Pulmonary artery endothelial cell (primary cell): ENCODE measurements at regions not wholly inside any gene's neighbourhood (a gene's known extent, or its start where the extent isn't known, plus 50 kb on each side); places are given as distances from the start of the nearest gene placed in this dataset.
"Not testable (repeated sequence)": the region's sequence is repeated elsewhere in the genome, so short reads cannot be mapped to it uniquely, and the experiment has no call there.

Experiments used
- DNase-seq: peaks from one replicate; pipeline ENCODE4 v3.0.0-alpha.2; 2011; ENCODE audit warnings: low read depth, low spot score

DNA sequence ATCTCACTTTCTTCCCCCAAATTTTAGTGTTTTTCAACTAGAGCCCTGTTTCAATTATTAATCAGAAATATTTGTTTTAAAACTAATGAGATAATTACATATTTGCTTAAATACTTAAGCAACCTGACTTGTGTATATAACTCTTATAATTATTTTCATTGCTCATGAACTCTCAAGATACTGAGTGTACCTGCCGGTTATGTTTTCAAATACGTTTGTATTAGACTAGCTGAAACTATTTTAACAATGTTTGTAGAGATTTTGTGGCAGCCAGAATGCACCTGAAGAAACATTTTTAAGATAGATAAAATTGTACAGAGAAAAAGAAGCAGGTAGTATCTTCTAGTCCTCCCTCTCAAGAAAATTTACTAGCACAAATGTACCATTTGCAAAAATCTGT, 140.6 kb upstream of the CXADR start:
- no peak for DNase-seq

DNA sequence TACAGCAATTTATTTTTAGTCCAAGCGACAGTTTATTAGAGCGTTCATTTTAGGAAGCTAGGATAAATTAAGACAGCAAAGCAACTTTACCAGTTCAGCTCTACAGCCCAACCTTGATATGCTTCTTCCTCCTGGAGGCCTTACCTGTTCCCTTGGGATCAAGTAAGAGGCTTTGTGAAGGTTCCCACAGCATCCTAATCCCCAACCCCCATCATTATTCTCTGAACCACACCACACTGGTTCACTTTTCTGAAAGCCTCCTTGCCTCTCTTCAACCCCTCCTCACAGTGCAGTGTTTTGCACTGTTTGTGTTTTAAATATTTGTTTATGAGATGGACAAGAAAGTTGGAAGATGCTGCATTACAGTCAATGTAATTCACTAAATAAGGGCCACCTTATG, 126.3 kb upstream of the CXADR start:
- DNase-seq: no peak

DNA sequence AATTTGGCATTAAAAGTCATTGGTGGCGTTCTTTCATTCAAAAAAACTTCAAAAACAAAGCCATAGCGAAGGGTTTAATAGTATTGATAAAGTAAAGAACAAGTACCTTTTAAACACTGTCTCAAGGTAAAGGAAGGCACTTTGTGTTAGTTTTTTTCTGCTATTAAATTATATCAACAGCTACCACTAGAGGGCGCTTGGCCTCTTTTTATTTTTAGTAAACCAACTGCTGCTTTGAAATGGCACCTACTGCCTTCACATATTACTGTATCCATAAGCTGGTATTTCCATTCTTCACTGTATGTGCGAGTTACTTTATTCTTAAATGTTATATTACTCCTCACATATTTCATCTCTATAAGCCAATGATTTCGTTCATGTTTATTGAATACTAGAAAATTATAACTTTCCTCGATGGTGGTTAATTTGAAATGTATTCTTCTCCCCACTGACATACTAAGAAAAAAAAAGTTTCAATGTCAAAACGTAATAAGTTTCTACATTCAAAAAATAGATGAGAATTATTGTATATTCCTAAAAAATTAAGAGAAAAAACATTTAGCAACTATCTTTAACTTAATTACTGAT, 125.7 kb upstream of the CXADR start:
- DNase-seq: peak; percentile 13

DNA sequence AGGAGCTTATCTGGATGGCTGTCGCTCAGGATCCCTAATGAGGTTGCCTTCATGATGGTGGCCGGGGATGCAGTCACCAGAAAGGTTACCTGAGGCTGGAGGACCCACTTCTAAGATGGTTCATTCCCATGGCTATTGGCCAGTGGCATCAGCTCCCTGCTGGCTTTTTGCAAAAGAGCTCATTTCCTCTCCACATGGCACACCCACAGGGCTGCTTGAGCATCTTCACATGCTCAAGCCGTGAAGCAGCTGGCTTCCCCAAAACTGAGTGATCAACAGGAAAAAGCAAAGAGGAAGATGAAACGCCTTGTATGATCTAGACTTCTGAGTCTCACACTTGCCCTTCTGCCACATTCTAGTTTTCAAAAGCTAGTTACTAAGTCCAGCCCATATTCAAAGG, 124.6 kb upstream of the CXADR start:
- DNase-seq: no peak

DNA sequence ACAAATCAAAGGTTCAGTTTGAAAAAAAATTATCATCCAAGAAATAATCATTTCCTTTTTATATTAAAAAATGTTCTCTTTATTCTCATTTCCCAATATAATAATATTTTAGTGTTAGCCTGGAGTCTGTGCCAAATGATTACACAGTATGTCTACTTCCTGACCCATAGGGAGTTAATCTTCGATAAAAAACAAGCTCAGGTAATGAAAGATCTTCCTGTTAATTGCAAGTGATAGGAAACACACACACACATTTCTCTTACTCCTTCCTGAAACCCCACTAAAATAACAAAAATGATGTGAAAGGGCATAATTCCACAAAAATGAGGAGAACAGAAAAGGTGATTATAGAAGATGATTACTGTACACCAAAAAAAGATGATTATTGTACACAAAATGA, 123.5 kb upstream of the CXADR start:
- no peak for DNase-seq

DNA sequence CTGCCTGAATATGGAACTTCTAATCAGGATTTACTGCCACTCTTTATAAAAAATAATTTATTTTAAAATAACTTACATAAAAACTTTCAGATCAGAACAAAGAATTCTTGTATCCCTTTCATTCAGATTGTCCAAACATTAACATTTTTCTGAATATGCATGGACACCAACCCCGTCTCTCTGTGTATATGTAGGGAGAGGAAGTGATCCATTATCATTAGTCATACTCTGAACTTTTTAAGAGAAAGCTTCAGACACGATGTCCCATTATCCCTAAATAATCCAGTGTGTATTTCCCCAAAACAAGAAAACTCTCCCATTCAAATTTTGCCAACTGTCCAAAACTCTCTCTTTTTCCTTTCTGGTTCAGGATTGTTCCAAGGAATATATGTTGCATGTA, 122.3 kb upstream of the CXADR start:
- DNase-seq: no peak

DNA sequence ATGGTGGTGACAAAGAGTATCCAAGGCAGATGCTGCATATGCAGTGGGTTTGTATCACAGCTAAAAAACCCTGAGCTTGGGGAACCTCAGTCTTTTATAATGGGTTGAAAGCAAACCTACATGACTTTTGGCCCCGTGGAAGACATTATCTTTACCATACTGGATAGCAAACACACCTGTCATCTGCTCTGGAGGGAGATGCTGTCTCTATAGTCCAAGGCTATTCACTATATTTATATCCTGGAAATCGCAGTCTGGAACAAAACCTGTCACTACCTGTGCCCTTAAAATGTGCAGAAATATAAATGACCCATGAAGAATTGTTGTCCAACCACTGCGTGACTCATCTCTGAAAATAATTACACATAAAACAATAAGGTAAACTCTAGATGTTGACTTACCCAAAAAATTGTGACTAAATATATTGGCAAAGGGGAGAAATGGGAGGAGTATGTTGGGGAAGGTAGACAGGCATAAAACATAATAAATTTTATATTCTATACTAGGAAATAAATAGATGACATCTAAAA, 121.0 kb upstream of the CXADR start:
- no peak for DNase-seq

DNA sequence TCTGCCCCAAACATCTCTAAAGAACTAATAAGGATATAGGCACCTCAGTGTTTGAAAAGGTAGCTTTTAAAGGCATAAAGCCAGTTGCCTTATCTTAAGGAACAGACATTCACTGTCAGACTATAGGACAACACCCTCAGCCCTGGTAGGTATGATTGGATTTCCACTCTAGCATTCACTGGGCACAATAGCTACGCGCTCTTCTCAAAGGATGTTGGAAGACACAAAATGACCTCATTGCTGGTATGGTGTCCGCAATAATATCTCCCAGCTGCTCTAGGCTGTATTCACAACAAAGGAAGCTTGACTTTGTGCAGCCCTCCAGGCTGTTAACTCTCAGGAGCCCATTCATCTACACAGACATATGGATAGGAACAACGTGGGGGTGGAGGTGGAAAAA, 119.4 kb upstream of the CXADR start:
- no peak for DNase-seq

DNA sequence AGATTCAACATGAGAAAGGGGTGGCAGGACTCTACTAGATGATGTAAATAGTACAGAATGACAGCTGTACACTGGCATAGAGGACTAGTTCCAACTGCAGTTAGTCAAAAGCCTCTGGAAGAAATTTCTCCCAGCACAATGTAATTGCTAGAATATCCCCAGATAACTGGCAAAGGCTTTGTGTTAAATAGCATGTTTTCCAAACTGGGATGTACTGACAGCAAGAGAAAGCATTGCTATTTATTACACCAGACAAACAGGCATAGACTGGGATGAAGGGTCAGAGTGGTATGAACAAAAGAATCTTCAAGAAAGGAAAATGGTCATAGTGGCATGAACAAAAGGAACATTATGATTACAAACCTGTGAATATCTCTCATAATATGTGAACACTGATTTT, 115.9 kb upstream of the CXADR start:
- DNase-seq: no peak

DNA sequence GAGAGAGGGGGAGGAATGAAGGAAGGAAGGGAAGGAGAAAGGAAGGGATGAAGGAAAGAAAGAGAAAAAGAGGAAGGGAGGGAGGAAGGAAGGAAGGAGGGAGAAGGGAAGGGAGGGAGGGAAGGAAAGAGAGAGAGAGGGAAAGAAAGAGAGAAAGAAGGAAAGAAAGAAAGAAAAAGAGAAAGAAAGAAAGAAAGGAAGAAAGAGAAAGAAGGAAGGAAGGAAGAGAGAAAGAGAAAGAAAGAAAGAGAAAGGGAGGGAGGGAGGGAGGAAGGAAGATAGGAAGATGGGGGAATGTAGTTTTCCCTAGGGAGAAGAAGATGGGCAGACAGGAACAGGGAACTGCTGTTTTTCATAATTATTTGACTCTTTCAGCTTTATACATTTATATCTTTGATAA, 115.1 kb upstream of the CXADR start:
- DNase-seq: no peak

DNA sequence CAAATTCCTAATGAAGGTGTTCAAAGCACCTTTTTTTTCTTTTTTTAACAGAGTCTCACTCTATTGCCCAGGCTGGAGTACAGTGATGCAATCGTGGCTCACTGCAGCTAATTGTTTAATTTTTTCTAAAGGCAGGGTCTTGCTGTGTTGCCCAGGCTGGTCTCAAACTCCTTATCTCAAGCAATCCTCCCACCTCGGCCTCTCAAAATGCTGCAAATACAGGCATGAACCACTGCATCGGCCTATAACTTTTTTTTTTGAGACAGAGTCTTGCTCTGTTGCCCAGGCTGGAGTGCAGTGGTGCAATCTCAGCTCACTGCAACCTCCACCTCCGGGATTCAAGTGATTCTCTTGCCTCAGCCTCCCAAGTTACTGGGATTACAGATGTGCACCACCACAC, 113.9 kb upstream of the CXADR start:
- not testable (repeated sequence) for DNase-seq

DNA sequence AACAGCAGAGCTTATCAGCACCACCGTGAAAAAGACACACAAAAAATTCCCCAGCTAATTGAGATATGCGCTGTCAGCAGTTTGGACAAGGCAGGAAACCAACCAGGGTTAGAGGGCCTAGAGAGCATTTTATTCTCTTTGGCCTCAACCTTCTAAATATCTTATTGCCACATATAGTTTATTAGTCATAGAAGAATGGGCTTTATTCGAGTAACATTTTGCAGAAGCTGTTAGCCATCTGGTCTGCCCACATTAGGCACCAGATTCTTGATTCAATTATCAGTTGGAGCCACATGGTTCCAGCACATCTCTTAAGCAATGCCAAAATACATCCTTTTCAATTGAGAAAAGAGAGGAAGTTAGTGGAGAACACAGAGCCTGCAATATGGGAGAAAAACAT, 109.9 kb upstream of the CXADR start:
- DNase-seq: no peak

DNA sequence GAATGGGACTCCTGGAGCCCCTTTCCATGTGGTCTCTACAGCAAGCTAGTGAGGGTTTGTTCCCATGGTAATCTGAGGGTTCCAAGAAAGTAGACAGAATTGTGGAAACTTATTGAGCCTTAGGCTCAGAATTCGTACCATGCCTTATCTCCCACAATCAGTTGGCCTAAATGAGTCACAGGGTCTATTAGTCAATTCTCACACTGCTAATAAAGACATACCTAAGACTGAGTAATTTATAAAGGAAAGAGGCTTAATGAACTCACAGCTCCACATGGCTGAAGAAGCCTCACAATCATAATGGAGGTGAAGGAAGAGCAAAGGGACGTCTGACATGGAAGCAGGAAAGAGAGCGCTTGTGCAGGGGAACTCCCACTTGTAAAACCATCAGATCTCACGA, 106.6 kb upstream of the CXADR start:
- DNase-seq: no peak

DNA sequence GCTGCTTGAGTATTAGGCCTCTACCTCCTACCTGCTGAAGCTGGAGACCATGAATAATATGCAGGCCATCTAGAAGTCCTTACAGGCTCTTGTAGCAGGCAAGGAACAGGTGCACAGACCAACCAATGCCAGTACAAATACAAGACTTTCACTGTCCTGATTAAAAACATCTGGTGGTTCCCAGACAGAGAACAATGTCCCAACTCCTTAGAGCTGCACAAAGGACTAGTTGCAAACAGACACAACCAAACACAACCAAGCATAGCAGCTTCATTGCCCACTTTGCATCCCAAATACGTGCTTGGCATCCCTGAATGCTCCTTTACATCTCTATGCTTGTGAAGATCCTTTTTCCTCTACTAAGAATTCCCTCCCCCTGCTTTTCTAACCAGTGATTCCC, 98.1 kb upstream of the CXADR start:
- no peak for DNase-seq

DNA sequence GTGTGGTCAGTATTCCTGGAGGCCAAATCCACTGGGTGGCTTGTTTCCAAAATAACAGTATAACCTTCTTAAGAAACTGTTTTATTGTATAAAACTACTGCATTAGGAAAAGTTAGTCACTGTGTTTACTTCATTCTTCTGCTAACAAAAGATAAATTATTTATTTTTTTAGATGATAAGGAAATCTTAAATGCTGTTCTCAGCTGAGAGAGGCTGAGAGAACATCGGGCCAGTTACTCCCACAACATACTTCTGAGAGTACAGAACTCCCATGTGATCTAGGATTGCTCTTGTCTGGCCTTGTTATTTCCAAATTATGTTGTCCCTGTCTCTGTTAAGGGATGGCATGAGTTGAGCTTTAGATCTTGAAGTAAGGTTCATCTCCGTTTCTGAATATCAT, 96.7 kb upstream of the CXADR start:
- no peak for DNase-seq

DNA sequence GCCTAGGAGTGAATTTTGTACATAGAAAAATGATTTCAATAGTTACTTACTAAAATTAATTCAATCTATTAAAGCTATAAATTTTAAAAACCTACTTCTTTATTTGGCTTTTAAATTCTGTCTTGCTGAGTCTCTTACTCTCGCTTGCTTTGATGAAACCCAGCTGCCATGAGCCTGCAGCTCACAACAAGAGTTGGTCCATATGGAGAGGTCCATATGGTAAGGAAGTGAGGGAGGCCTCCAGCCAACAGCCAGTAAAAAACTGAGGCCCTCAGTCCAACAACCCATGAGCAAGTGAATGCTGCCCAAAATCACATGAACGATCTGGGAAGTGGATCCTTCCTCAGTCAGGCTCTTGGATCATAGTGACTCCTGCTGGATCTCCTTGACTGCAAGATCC, 89.9 kb upstream of the CXADR start:
- DNase-seq: no peak

DNA sequence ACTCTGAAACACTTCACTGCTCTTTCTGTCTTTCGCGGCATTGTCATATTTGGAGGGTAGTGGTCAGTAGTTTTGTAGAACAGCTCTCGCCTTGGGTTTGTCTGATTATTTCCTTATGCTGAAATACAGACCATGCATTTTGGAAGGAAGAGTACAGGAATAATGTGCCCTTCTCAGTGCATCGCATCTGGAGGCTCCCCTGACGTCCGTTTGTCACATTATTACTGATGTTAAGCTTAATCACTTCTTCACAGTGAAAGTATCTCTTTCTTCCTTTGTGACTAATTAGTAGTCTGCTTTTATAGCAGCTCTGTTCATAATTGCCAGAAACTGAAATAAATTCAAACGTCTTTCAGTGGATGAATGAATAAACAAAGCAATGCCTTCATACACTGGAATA, 85.7 kb upstream of the CXADR start:
- no peak for DNase-seq

DNA sequence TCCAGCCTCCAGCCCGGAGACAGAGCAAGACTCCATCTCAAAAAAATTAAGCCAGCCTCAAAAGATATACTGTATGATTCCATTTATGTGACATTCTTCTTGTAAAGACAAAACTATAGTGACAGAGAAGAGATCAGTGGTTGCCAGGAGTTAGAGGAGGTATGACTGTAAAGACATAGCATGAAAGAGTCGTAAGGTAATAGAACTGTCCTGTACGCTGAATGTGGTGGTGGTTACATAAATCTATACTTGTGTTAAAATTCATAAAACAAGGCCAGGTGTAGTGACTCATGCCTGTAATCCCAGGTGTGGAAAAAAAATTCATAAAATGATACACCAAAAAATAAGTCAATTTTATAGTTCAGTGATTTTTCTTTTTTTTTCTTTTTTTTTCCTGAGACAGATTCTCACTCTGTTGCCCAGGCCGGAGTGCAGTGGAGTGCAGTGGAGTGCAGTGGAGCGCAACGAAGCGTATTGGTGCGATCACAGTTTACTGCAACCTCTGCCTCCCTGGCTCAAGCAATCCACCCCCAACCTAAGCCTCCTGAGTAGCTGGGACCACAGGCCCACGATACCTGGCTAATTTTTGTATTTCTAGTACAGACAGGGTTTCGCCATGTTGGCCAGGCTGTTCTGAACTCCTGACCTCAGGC, 84.9 kb upstream of the CXADR start:
- no peak for DNase-seq

DNA sequence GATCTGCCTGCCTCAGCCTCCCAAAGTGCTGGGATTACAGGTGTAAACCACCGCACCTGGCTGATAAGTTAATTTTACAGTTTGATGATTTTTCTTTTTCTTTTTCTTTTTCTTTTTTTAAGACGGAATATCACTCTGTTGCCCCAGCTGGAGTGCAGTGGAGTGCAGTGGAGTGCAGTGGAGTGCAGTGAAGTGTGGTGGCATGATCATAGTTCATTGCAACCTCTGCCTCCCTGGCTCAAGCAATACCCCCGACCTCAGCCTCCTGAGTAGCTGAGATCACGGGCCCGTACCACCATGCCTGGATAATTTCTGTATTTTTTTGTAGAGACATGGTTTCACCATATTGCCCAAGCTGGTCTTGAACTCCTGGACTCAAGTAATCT, 84.4 kb upstream of the CXADR start:
- no peak for DNase-seq

DNA sequence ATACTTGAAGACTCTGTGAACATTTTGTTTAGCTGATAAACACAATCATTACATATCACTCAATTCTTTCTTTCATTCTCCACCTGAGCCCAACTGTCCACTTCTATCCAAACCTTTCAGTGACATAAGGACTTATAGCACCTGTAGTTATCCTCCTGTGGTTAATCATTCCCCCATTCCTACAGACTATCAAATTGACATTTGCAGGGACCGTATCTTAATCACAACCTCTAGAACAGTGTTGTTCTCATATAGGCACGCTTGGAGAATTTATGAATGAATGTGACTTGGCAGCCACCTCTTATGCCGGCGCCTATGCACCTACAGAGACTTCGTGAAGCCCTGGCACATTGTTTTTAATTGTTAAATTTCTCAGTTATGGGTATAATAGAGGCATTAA, 83.9 kb upstream of the CXADR start:
- DNase-seq: no peak

DNA sequence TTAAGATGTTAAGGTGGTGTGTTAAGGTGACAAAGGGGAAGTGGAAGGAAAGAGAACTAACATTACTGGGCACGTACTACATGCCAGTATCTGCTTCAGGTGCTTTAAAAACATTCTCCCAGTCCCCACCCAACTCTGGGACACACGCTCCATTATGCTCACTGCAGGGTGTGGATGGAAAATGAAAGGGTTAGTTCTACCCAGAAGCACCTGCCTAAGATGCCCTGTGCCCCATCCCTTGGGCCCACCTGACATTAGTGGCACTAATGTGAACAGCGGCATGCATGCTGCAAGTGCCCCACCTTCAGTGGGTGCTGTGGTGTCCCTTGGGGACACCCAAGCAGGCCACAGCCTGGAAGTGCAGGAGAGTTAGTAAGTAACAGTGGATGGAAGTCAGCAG, 82.9 kb upstream of the CXADR start:
- no peak for DNase-seq

DNA sequence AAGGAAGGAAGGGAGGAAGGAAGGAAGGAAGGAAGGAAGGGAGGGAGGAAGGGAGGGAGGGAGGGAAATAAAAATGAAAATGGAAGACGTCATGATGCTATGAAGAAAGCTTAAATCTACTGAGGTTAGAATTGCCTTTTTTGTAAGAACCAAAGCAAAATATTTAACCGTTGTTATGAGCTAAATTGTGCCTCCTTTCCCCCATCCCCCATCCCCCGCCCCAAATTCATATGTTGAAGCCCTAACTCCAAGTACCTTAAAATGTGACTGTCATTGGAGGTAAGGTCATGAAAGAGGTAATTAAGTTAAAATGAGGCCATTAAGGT, 80.1 kb upstream of the CXADR start:
- DNase-seq: no peak

DNA sequence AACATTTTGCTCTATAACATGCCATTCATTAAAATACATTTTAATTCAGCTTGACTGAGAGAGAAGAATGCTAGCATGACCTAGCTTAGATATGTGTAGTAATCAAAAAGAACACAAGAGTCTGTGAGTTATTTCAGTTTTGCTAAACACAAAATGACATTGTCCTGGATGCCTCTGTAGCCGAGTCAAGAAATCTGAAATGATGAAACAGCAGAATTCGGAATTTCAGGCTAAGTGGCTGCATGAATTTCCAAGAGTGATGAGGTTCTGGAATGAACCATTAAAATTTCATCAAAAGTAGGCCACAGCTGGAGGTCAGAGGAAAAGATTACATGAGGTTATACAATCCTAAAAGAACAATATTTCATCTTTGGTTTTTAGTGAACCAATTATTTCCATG, 79.1 kb upstream of the CXADR start:
- DNase-seq: no peak
